OCI-LY3 (cell line): ENCODE measurements at regions not wholly inside any gene's neighbourhood (a gene's known extent, or its start where the extent isn't known, plus 50 kb on each side); places are given as distances from the start of the nearest gene placed in this dataset.

Experiments used
- CTCF ChIP-seq: fragments of 200-600, 300-600 bp; sonication (generic); IDR thresholded peaks from 2 replicates; pipeline ENCODE4 v1.5.1; 2014; ENCODE audit warnings: antibody characterized with exemption, low read length, low read depth
- EZH2phosphoT487 ChIP-seq: fragments of 200-600 bp; shearing (Covaris generic); IDR thresholded peaks from 2 replicates; pipeline ENCODE4 v1.6.1; 2018; ENCODE audit warnings: antibody characterized with exemption, mixed run types, low read depth

DNA sequence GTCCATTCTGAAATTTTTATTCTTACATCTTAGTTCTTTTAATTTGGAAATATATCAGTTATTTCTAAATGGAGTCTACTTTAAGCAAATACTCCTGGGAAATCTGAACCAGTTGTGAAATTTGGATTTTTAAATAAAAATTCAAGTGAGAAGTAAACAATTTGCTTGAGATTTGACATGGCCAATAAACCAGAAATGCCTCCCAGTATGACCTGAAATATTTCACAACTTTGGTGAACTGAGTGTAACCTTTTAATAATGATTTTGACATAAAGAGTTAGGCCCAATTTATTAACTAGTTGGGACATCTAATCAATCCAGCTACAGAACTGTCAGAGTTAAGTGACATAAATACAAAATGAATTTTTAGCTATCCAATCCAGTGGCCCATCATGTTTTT is 192.0 kb downstream of the ZC3H11B start:
- TF ChIP-seq CTCF (no peak), EZH2phosphoT487 (no peak)
